Tibial artery (tissue), 4 donors: ENCODE measurements at regions not wholly inside any gene's neighbourhood (a gene's known extent, or its start where the extent isn't known, plus 50 kb on each side); places are given as distances from the start of the nearest gene placed in this dataset.

Experiments used
- DNase-seq, 2 donors: peaks; one replicate each; pipeline ENCODE4 v3.0.0-alpha.2; 2019
- H3K27ac ChIP-seq, 2 donors: fragments of 200-600 bp; sonication (generic) in 1 of 2; 1 replicate in 1 of 2; 2 replicates in 1 of 2; pipeline ENCODE4 v1.5.1; 2018 to 2019; ENCODE audit warnings: mild to moderate bottlenecking in 1 of 2
- H3K27me3 ChIP-seq, 2 donors: fragments of 200-600 bp; sonication (generic) in 1 of 2; one replicate each; pipeline versions ENCODE4 v1.5.1 to v1.6.0; 2016 to 2019
- H3K36me3 ChIP-seq, 3 donors: fragments of 200-600 bp; sonication (generic) in 2 of 3; one replicate each; pipeline ENCODE4 v1.5.1; 2016 to 2019; ENCODE audit warnings: mild to moderate bottlenecking in 2 of 3
- H3K4me1 ChIP-seq, 4 donors: fragments of 200-600 bp; sonication (generic) in 2 of 4; 1 replicate in 3 of 4; 2 replicates in 1 of 4; pipeline ENCODE4 v1.5.1; 2016 to 2019
- H3K4me3 ChIP-seq, 2 donors: fragments of 200-600 bp; sonication (generic) in 1 of 2; 1 replicate in 1 of 2; 2 replicates in 1 of 2; pipeline ENCODE4 v1.5.1; 2018 to 2019; ENCODE audit warnings: mild to moderate bottlenecking in 2 of 2
- H3K9me3 ChIP-seq, 3 donors: fragments of 200-600 bp; sonication (generic) in 1 of 3; one replicate each; pipeline ENCODE4 v1.5.1; 2016 to 2019
- CTCF ChIP-seq, 2 experiments: fragments of 200-600 bp in 1 of 2; fragments of 450-650 bp in 1 of 2; IDR thresholded peaks; one replicate each; pipeline ENCODE4 v1.5.1; 2017 to 2019; ENCODE audit warnings: antibody characterized with exemption in 2 of 2, mild to moderate bottlenecking in 1 of 2, moderate library complexity in 1 of 2
- intact Hi-C: fragments of 100-400 bp; cut with DNase I; formaldehyde crosslinking; loops from one replicate; pipeline ENCODE4 v1.15.0; 2023; ENCODE audit warnings: low total_unique reads

DNA sequence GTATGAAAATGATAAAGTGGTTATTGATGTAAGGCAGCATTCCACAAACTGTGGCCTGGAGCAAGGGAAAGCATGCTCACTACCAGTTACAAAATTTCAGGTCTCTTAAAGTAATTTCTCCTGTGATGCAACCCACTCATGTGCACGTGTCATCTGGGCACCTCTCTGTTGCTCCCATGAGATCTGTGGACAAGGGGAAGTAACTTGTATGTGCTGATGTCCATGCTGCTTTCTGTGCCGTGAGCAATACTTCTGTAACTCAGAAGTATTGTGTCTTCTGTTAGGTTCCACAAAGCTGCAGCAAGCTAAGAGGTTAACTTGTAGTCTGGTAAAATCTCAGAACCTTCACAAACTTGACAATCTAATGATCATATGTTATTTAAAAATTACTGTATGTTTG is 930.0 kb upstream of the SLITRK6 start:
- no peak overlapping the region for H3K27ac ChIP-seq
- no peaks in the 10 kb centered on the region for H3K36me3 ChIP-seq
- DNase-seq = no peak
- intact Hi-C loops = no loop called here
- no peak overlapping the region for H3K4me3 ChIP-seq
- no peak for TF ChIP-seq CTCF (IDR thresholded peaks at IDR 0.05)
- H3K4me1 ChIP-seq = no peaks in the 10 kb centered on the region
- H3K27me3 ChIP-seq = no peaks in the 10 kb centered on the region
- H3K9me3 ChIP-seq = no peaks in the 10 kb centered on the region

DNA sequence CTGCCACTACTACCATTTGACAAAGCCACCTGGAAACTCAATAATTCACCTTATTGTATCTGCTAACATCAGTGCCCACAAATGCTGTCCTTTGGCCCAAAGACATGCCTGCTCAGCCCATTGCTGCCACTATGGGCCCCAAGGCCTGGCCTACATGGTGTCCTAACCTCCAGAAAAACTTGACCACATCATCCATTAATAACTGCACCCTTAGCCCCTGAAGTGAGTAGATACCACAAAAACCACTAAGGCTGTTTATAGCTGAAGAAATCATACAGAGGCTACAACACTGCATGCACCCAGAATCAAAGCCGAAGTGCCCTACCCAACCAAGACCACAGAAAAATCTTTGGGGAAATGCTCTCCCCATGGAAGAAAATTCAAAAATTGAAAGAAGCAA is 932.8 kb upstream of the SLITRK6 start:
- intact Hi-C loops = no loop called here
- Histone ChIP-seq H3K36me3 (no peaks in the 10 kb centered on the region), H3K4me1 (no peaks in the 10 kb centered on the region), H3K27ac (no peak overlapping the region), H3K4me3 (no peak overlapping the region), H3K9me3 (no peaks in the 10 kb centered on the region), H3K27me3 (no peaks in the 10 kb centered on the region)
- DNase-seq = no peak
- TF ChIP-seq CTCF (IDR thresholded peaks at IDR 0.05) = no peak

DNA sequence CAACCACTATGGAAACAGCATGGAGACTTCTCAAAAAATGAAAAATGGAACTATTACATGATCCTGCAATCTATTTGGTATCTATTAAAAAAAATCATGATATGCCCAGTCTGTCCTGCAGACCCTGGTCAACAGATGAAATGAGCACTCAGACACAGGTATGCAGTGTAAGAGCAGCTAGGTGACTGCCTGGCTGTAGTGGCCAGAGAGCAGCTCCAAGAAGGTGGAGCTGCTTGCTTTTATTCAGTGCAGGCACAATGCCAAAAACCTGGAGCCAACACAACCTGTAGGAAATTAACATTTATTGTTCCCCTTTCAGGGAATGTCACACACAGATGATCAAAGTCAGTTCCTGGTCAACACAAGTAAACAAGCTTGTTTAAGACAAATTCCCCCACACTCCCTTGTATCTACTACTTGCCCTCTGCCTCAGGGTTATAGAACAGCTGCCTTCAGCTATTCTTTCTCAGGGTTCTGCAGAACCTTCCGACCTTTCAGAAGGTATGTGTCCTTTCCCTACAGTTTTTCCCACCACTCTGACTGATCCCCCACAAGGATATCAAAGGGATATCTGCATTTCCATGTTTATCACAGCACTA is 933.7 kb upstream of the SLITRK5 start:
- no peaks in the 10 kb centered on the region for H3K27me3 ChIP-seq
- intact Hi-C loops = no loop called here
- no peak for DNase-seq
- H3K4me3 ChIP-seq = no peak overlapping the region
- TF ChIP-seq CTCF (IDR thresholded peaks at IDR 0.05) = no peak
- no peak overlapping the region for H3K27ac ChIP-seq
- H3K36me3 ChIP-seq = no peaks in the 10 kb centered on the region
- H3K9me3 ChIP-seq = no peaks in the 10 kb centered on the region
- no peaks in the 10 kb centered on the region for H3K4me1 ChIP-seq

- DNase-seq = no peak
- H3K4me1 ChIP-seq = no peaks in the 10 kb centered on the region
- H3K27ac ChIP-seq = no peak overlapping the region
- intact Hi-C loops = no loop called here
- no peaks in the 10 kb centered on the region for H3K36me3 ChIP-seq
- H3K27me3 ChIP-seq = no peaks in the 10 kb centered on the region
- no peaks in the 10 kb centered on the region for H3K9me3 ChIP-seq
- H3K4me3 ChIP-seq = no peak overlapping the region
- no peak for TF ChIP-seq CTCF (IDR thresholded peaks at IDR 0.05)
These were observed 929.3 kb upstream of the SLITRK5 start for GRCh38 chr13:86741762-86742285.

- no peak for DNase-seq
- Histone ChIP-seq H3K36me3 (no peaks in the 10 kb centered on the region), H3K27ac (no peak overlapping the region), H3K9me3 (no peaks in the 10 kb centered on the region), H3K4me1 (no peaks in the 10 kb centered on the region), H3K4me3 (no peak overlapping the region), H3K27me3 (no peaks in the 10 kb centered on the region)
- TF ChIP-seq CTCF (IDR thresholded peaks at IDR 0.05) = no peak
- intact Hi-C loops = no loop called here
These were observed 913.8 kb upstream of the SLITRK5 start for GRCh38 chr13:86757236-86757978.
